H9 (cell line): ENCODE measurements at regions not wholly inside any gene's neighbourhood (a gene's known extent, or its start where the extent isn't known, plus 50 kb on each side); places are given as distances from the start of the nearest gene placed in this dataset.

Source experiments
- DNase-seq: peaks from one replicate; pipeline ENCODE4 v3.0.0-alpha.2; 2017
- H2AFZ ChIP-seq: one replicate; pipeline ENCODE4 v1.6.1; 2013; ENCODE audit warnings: mild to moderate bottlenecking, low read length, control low read depth, moderate library complexity
- H2AK5ac ChIP-seq: 2 replicates; pipeline ENCODE4 v1.6.1; 2013; ENCODE audit warnings: low read length, control low read depth, mixed read lengths; ENCODE audit not compliant: insufficient read length
- H2BK120ac ChIP-seq: one replicate; pipeline ENCODE4 v1.6.1; 2013; ENCODE audit warnings: low read depth, mild to moderate bottlenecking, low read length, control low read depth, inconsistent platforms; ENCODE audit not compliant: poor library complexity, severe bottlenecking
- H2BK12ac ChIP-seq: 2 replicates; pipeline ENCODE4 v1.6.1; 2013; ENCODE audit warnings: low read length, control low read depth, mixed read lengths, low read depth; ENCODE audit not compliant: insufficient read length
- H2BK15ac ChIP-seq: 2 replicates; pipeline ENCODE4 v1.6.1; 2013; ENCODE audit warnings: low read depth, low read length, control low read depth
- H2BK20ac ChIP-seq: one replicate; pipeline ENCODE4 v1.6.1; 2013; ENCODE audit warnings: low read depth, mild to moderate bottlenecking, low read length, control low read depth, inconsistent platforms; ENCODE audit not compliant: poor library complexity, severe bottlenecking
- H2BK5ac ChIP-seq: 2 replicates; pipeline ENCODE4 v1.6.1; 2013; ENCODE audit warnings: low read length, control low read depth, mixed read lengths; ENCODE audit not compliant: insufficient read length
- H3K14ac ChIP-seq: 2 replicates; pipeline ENCODE4 v1.6.1; 2013; ENCODE audit warnings: low read length, control low read depth; ENCODE audit not compliant: insufficient read depth
- H3K18ac ChIP-seq: 2 replicates; pipeline ENCODE4 v1.6.1; 2013; ENCODE audit warnings: low read depth, mild to moderate bottlenecking, mixed read lengths, low read length, control low read depth; ENCODE audit not compliant: insufficient read length
- H3K23ac ChIP-seq: 2 replicates; pipeline ENCODE4 v1.6.1; 2013; ENCODE audit warnings: low read length, control low read depth, mixed read lengths, low read depth; ENCODE audit not compliant: insufficient read length
- H3K23me2 ChIP-seq: 2 replicates; pipeline ENCODE4 v1.6.1; 2013; ENCODE audit warnings: low read depth, mild to moderate bottlenecking, mixed read lengths, low read length, control low read depth; ENCODE audit not compliant: insufficient read length, poor library complexity, severe bottlenecking
- H3K27ac ChIP-seq: 2 replicates; pipeline ENCODE4 v1.5.1; 2013; ENCODE audit warnings: low read length, control low read depth, mixed read lengths, low read depth; ENCODE audit not compliant: insufficient read length
- H3K27me3 ChIP-seq: 2 replicates; pipeline ENCODE4 v1.6.1; 2013; ENCODE audit warnings: low read length, control low read depth, inconsistent platforms; ENCODE audit not compliant: insufficient read depth
- H3K4ac ChIP-seq: 2 replicates; pipeline ENCODE4 v1.6.1; 2013; ENCODE audit warnings: low read depth, mild to moderate bottlenecking, control low read depth, inconsistent platforms, low read length, moderate library complexity
- H3K4me1 ChIP-seq: 2 replicates; pipeline ENCODE4 v1.6.1; 2013; ENCODE audit warnings: low read length, control low read depth, inconsistent platforms; ENCODE audit not compliant: insufficient read depth
- H3K4me2 ChIP-seq: 2 replicates; pipeline ENCODE4 v1.6.1; 2013; ENCODE audit warnings: low read length, control low read depth, mixed read lengths; ENCODE audit not compliant: insufficient read length, insufficient read depth
- H3K56ac ChIP-seq: 2 replicates; pipeline ENCODE4 v1.6.1; 2013; ENCODE audit warnings: low read depth, mild to moderate bottlenecking, mixed read lengths, low read length, control low read depth; ENCODE audit not compliant: insufficient read length
- H3K79me1 ChIP-seq: 2 replicates; pipeline ENCODE4 v1.6.1; 2013; ENCODE audit warnings: low read depth, mild to moderate bottlenecking, moderate library complexity, low read length, control low read depth, inconsistent platforms; ENCODE audit not compliant: insufficient read depth, poor library complexity, severe bottlenecking
- H3K79me2 ChIP-seq: 2 replicates; pipeline ENCODE4 v1.6.1; 2013; ENCODE audit warnings: low read length, control low read depth, inconsistent platforms; ENCODE audit not compliant: insufficient read depth
- H3K9ac ChIP-seq: 2 replicates; pipeline ENCODE4 v1.6.1; 2013; ENCODE audit warnings: low read length, control low read depth, mixed read lengths; ENCODE audit not compliant: insufficient read length; ENCODE audit errors: extremely low read depth
- H3K9me3 ChIP-seq: one replicate; pipeline ENCODE4 v1.6.1; 2013; ENCODE audit warnings: low read depth, low read length, inconsistent platforms; ENCODE audit not compliant: control insufficient read depth
- H3T11ph ChIP-seq: one replicate; pipeline ENCODE4 v1.6.1; 2013; ENCODE audit warnings: mild to moderate bottlenecking, low read length, control low read depth, inconsistent platforms
- H4K20me1 ChIP-seq: one replicate; pipeline ENCODE4 v1.6.1; 2013; ENCODE audit not compliant: control insufficient read depth, insufficient read length, insufficient read depth
- H4K5ac ChIP-seq: 2 replicates; pipeline ENCODE4 v1.6.1; 2013; ENCODE audit warnings: low read depth, mild to moderate bottlenecking, mixed read lengths, low read length, control low read depth; ENCODE audit not compliant: insufficient read length
- H4K8ac ChIP-seq: replicated peaks from 2 replicates; pipeline ENCODE4 v1.6.1; 2013; ENCODE audit warnings: low read length, control low read depth, mixed read lengths, low read depth; ENCODE audit not compliant: insufficient read length
- H4K91ac ChIP-seq: 2 replicates; pipeline ENCODE4 v1.6.1; 2013; ENCODE audit warnings: low read depth, mild to moderate bottlenecking, moderate library complexity, mixed read lengths, low read length, control low read depth; ENCODE audit not compliant: insufficient read length
- H3K27ac Mint-ChIP-seq, 3 experiments: 2 replicates in 2 of 3; 3 replicates in 1 of 3; pipeline ENCODE4 v1.8.0; 2020 to 2021; ENCODE audit warnings: mixed read lengths in 3 of 3, mild to moderate bottlenecking in 1 of 3, moderate library complexity in 1 of 3
- H3K27me3 Mint-ChIP-seq: 2 replicates; pipeline ENCODE4 v1.8.0; 2021; ENCODE audit warnings: low read depth, mild to moderate bottlenecking, moderate library complexity, mixed read lengths
- H3K36me3 Mint-ChIP-seq, 3 experiments: 2 replicates in 2 of 3; 3 replicates in 1 of 3; pipeline ENCODE4 v1.8.0; 2020 to 2021; ENCODE audit warnings: low read depth in 3 of 3, mixed read lengths in 3 of 3; ENCODE audit not compliant: insufficient read depth in 1 of 3
- H3K4me1 Mint-ChIP-seq, 2 experiments: 2 replicates each; pipeline ENCODE4 v1.8.0; 2020; ENCODE audit warnings: mixed read lengths in 2 of 2
- H3K4me3 Mint-ChIP-seq, 2 experiments: 2 replicates in 1 of 2; 3 replicates in 1 of 2; pipeline ENCODE4 v1.8.0; 2020 to 2021; ENCODE audit warnings: mild to moderate bottlenecking in 2 of 2, mixed read lengths in 2 of 2, moderate library complexity in 1 of 2
- H3K9me3 Mint-ChIP-seq, 2 experiments: 2 replicates in 1 of 2; 3 replicates in 1 of 2; pipeline ENCODE4 v1.8.0; 2020; ENCODE audit warnings: mild to moderate bottlenecking in 2 of 2, mixed read lengths in 2 of 2, moderate library complexity in 1 of 2
- WGBS: extraction: QIAGEN DNeasy Blood & Tissue Kit; methylation state at CpG from one replicate; pipeline ENCODE4 v1.1.7; 2013; ENCODE audit warnings: missing lambda C conversion rate, low lambda C conversion rate, mixed read lengths; ENCODE audit not compliant: insufficient read length; ENCODE audit errors: extremely low coverage; 5-methylcytosine and 5-hydroxymethylcytosine counted together
- TF ChIP-seq, protein P1 (sequence below): fragments of 200-600 bp; sonication (generic); conservative IDR thresholded peaks from 3 replicates; pipeline ENCODE4 v1.8.0; 2021; ENCODE audit warnings: antibody characterized with exemption, mild to moderate bottlenecking

DNA sequence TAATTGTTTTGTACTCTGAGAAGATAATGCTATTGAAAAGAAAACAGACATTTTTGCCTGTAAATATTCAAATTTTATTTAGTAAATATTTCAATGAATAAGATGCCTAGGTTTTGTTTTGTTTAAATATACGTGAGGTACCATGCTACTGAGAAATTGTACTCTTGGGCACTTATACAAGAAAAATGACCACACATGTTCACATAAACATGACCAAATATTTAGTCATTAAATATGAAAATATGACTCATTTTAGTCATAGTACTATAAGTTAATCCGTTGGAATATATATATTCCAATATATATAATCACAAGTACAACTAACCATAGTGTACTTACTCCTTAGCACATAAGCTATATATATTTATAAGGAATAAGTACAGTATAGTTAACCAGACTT lies 56.7 kb upstream of the ZNF804A start:
- H3K4me1 Mint-ChIP-seq = no peaks in the 10 kb centered on the region
- Histone ChIP-seq H2BK20ac (no peak overlapping the region), H3K9ac (no peak overlapping the region), H3K27me3 (no peaks in the 10 kb centered on the region), H3K4me2 (no peak overlapping the region), H3K56ac (no peak overlapping the region), H3K4ac (no peak overlapping the region), H3K79me2 (no peaks in the 10 kb centered on the region), H3K18ac (no peak overlapping the region), H2AFZ (no peak overlapping the region), H3K14ac (no peak overlapping the region), H3K4me1 (no peaks in the 10 kb centered on the region), H2BK15ac (no peak overlapping the region), H4K20me1 (no peaks in the 10 kb centered on the region), H4K8ac (no peak overlapping the region), H2AK5ac (no peak overlapping the region), H2BK5ac (no peak overlapping the region), H2BK12ac (no peak overlapping the region), H3T11ph (no peak overlapping the region), H3K23me2 (no peaks in the 10 kb centered on the region), H4K5ac (no peak overlapping the region), H2BK120ac (no peak overlapping the region), H3K9me3 (no peaks in the 10 kb centered on the region), H3K23ac (no peak overlapping the region), H4K91ac (no peak overlapping the region), H3K79me1 (no peaks in the 10 kb centered on the region), H3K27ac (no peak overlapping the region)
- H3K27ac Mint-ChIP-seq = no peak overlapping the region
- no peaks in the 10 kb centered on the region for H3K9me3 Mint-ChIP-seq
- TF ChIP-seq, protein P1, sequence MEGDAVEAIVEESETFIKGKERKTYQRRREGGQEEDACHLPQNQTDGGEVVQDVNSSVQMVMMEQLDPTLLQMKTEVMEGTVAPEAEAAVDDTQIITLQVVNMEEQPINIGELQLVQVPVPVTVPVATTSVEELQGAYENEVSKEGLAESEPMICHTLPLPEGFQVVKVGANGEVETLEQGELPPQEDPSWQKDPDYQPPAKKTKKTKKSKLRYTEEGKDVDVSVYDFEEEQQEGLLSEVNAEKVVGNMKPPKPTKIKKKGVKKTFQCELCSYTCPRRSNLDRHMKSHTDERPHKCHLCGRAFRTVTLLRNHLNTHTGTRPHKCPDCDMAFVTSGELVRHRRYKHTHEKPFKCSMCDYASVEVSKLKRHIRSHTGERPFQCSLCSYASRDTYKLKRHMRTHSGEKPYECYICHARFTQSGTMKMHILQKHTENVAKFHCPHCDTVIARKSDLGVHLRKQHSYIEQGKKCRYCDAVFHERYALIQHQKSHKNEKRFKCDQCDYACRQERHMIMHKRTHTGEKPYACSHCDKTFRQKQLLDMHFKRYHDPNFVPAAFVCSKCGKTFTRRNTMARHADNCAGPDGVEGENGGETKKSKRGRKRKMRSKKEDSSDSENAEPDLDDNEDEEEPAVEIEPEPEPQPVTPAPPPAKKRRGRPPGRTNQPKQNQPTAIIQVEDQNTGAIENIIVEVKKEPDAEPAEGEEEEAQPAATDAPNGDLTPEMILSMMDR = no peak
- no CpG with 5 or more reads among the region's 2 CpGs for WGBS
- H3K36me3 Mint-ChIP-seq = no peaks in the 10 kb centered on the region
- H3K27me3 Mint-ChIP-seq = no peaks in the 10 kb centered on the region
- no peak for DNase-seq
- H3K4me3 Mint-ChIP-seq = no peak overlapping the region
